ENCODE measurements at regions not wholly inside any gene's neighbourhood (a gene's known extent, or its start where the extent isn't known, plus 50 kb on each side); places are given as distances from the start of the nearest gene placed in this dataset.

DNA sequence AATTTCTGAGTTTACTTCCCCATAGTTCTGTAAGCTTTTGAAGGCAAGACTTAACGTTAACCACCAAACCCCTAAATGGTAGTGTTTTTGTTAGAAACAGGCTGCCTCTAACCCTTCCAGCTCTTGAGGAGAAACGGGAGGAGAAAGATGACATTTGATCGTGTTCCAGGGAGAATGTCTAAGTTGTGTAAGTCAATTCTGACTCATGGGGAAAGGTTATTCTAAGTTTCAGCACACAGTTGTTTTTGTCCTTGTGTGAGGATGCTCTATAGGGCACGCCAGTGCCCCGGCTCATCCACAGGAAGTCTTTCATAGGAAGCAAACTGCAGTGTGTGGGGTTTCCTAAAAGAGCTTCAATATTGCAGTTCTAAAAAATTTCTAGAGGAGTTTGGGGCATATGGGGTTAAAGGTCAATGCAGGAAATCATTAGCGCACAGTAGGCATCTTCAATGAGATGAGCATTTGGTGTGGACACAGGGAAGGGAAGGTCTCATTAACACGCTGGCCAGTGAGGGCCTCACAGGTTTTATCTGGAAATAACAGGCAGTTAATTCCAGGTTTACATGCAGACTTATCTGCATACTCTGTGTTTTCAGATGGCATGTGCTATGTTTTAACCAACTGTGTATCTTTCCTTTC lies 638.2 kb upstream of the IGFBP3 start:
- DNase-seq, result no peak

DNA sequence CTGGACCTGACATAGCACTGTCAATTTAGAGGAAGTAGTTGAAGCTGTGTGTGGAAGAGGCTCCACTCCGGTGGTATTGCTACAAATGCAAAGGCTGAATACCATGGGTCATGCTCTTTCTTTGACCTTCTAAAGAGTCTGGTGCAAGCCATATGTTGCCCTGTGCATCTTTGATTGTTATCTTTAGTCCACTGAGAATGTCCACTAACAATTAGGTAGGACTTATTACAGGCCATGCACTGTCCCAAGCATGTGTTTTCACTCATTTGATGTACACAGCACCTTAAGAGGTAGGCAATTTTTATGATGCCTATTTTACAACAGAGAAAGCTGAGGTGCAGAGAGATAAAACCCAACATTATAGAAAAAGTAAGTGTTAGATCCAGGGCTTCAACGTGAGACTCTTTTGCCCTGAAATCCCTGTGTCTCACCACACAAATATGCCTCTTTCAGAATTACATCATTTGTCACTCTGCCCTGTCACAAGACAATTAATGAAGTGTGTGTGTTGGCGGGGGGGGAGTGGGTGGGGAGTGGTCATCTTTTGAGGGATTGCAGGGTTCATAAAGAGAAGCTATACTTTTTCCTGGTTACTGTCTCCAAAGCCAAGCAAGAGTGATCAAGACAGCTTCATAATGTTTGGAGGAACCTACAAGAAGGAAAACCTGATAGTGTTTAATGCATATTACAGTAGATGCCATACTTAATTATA lies 637.6 kb upstream of the IGFBP3 start:
- no peak for DNase-seq

DNA sequence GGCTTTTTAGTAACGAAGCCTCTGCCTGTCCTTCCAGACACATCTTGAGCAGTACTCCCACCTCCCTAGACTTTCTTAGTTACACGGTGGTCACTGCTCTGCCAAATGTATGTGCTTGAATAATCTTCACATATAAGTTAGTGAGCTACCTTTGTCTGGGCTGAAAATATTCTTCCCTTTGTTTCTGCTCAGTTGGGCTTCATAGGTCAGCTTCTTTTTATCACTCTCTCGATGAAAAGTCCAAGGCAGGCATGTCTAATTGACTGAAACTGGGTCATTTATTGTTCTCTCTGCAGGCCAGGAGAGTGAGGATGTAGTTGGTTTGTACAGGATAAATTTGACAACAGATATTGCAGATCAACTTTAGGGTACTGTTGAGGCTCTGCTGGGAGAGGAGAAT lies 636.7 kb upstream of the IGFBP3 start:
- DNase-seq, result no peak

DNA sequence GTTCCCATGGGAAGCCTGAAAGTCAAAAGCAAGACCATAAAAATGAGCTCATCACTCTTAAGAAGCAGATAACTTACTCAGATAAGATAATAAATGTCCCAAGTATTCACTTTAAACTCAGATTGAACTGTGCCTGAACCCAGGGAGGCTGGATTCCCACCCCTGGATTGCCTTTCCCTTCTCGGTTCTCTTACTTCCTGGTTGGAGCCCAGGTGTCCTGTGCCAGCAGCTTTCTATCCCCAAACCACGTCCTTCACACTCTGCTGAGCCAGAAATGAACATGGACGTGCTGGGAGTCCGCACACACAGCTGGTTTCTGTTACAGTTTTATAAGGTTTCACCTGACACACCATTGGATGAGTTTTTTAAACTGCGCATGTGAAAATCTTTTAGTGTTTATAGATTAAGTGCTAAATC lies 636.2 kb upstream of the IGFBP3 start:
- no peak for DNase-seq

DNA sequence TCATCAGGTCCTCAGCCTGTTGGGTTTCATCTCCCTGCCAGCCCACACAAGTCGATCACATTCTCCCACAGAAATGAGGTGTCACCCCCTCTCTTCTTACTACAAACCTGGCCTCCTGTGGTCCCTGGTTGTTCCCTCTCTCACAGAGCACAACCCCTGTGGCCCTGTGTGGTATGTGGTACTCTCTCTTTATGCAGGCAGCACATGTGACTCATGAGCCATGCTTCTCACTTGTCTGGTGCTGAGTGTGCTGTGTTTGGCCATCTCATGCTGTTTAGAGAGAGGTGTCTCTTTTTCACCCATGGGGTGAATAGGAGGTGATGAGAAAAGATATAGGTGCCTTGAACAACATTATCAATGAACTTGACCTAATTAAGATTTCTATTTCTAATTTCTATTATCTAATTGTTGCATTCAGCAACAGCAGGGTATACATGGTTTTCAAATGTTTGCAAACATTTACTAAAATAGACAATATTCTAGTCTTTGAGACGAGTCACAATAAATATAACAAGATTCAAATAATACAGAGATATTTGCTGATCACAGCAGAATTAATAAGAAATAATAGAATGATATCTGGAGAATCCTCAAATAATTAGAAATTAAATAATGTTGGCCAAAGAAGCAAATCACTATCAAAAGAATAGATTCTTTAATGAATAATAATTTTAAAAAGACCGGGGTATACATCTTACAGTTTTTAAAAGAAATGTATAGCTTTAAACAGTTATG lies 633.8 kb upstream of the IGFBP3 start:
- no peak for DNase-seq

DNA sequence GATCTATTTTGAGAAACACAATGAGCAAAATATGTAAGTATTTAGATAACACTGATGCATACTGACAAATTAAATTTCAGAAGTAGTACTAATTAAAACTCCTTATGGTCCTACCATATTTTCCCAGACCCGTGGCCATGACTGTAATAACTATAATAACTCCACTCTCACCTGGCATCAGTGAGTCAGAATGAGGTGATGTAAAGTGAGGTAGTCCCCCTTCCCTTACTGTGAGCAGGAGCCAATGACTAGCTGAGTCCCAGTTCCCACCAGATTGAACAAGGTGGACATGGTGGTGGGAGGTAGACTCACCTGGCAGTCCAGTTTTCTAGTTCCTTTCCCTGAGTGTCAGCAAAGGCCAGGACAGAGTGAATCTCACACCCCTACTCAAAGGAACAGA lies 630.5 kb upstream of the IGFBP3 start:
- no peak for DNase-seq

DNA sequence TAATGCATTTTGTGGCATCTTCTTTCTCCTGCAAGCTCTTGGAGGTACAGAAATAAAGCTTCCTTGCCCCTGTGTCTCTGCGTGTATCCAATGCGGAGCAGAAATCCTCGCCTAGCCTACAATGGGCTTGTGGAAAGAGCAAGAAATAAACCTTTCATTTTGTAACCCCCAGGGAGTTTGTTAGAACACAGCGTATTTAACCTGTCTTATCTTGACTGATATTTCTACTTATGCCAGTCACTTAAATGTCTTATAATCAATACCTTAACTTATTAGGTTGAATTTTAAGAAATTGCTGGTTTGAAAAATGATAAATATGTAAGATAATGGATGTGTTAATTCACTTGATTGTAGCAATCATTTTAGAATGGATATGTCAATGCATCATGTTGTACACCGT lies 629.8 kb upstream of the IGFBP3 start:
- DNase-seq, result no peak

DNA sequence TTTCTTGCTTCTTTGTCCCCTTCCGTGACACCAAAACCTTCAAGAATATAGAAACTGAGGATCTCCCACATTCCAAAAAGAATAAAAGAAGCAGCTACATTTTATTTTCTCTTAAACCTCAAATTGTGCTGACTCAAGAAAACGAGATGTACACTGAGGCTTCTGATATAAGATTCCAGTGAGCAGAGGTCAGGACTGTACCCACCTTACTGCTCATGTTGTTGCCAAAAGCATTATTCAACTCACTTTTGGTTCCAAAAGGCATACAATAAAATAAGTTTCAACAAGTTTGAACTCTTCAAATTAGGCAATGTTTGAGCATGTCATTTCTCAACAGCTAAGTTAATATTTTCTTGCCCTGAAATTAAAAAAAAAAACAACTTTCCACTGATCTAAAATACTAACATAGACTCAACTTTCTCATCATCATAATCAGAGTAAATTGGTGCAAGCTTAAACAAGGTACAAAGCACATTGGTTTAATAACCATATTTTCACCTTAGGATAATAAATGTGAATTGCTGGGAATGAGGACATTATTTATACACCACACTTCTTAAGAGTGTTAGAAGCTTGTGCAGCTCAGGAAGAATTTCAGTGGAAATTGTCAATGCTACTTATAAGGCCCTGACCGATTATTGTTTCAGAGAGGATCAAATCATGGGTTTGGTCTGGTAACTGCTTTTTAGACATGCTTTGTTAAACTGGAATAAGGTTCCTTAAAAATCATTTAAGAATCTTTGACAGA lies 629.0 kb upstream of the IGFBP3 start:
- DNase-seq, result no peak

DNA sequence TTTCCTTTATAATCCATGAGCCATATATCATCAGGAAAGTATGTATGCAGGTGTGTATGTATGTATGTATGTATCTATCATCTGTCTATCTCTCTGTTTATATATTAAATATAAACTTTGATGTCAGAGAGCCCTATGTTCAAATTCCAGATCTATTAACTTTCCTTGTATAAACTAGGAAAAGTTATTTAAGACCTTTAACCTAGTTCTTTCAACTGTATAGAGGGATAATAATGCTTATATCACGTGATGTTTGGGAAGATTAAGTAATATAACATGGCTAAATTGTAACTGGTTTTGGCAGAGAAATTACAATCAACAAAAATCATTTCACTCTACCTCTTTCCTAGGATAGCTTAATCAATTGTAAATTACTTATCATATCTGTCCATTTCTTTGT lies 628.3 kb upstream of the IGFBP3 start:
- no peak for DNase-seq

DNA sequence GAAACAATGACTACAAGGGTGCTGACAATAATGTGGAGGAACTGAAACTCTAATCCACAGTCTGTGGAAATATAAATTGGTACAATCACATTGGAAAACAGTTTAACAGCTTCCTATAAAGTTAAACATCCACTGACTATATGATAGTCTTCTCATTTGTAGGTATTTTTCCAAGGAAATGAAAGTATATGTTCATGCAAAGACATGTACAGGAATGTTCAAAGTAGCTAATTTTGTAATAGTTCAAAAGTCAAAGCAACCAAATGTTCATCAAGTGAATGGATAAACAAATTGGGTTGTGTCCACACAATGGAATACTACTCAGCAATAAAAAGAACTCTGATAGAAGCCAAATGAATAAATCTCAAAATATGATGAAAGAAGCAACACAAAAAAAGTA lies 626.0 kb upstream of the IGFBP3 start:
- DNase-seq, result no peak

DNA sequence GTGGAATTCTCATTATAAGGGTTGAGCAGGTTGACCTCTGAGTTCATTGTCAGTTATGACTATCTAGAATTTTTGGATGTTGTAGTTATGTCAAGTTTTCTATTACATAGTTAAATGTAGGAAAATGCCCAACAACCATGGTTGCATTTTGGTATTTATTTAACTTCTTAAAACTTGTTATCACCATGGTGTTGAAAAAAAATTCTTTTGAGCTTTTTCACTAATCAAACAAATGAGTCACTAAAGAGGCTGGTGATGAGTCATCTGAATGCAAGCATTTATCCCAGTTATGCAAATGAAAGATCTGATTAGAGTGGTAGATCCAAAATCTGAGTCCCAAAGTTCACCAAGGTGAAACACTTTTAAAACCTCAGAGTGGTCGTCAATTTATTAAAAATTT lies 624.7 kb upstream of the IGFBP3 start:
- peak; percentile 51 to 88 for DNase-seq

DNA sequence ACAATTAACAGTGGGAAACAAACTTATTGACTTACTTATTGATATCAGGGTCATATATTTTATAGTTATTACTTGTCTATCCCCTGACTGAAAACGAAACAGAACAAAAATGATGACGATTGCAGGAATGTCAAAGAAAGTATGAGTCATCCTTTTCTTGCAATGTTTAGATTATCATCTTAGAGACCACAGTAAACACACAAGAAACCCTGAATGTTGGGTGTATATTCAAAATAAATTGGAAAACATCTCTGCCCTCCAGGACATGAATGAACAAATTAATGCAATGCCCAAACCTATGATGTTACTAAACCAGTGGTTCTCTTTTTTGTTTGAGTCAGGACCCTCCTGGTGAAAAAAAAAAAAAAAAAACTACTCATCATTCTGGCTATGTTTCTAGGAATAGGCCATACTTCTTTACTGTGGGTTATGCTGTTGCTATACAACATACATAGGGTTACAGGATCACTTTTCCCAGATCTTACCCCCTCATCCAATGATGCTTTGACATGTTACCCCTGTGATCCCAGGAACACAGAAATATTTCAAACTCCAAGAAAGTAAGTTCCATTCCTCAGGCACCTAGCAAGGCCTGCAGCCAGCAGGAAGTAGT lies 623.4 kb upstream of the IGFBP3 start:
- peak in 1 of 2 experiments; percentile 81 for DNase-seq

DNA sequence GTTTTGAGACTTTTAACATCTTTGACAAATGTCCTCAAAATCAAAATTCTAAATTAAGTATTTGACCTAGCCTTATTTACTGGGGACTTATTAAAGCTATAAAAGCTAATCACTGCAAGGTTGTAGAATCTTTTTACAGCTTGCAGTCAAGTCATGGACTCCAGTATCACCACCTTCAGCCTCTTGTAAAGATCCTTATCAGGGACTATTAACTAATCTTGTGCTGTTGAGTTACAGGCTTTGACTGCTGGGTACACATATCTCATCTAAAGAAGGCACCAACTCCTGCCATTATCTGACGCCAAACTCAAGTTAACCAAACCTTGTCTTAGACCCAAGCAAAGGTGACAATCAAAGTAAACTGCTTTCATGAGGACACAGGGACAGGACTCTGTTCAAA lies 621.0 kb upstream of the IGFBP3 start:
- DNase-seq, result no peak

DNA sequence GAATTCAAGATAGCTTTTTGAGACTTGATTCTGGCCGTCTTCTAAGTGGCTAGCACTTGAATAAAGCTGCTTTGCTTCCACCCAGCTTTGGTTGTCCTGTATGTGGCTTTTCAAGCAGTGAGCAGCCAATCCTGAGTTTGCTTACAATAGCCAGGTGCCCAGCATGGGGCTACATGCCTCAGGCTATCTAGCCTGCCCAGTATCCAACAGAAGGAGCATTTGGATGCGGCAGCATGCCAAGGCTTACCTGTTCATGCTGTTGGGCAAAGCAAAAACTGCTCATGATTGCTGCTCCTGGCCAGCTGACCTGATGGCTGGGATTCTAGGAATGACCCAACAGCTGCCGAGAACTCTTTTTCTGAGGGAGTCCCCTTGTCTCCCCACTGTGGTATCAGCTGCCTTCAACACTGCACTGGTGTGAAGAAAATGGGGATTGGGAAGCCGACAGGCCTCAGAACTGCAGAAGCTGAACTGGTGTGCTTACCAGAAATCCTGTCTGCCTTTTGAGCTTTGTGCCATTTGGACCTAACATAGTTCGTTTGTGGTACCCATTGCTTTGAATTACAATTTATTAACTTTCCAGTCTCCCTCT lies 618.9 kb upstream of the IGFBP3 start:
- no peak for DNase-seq

DNA sequence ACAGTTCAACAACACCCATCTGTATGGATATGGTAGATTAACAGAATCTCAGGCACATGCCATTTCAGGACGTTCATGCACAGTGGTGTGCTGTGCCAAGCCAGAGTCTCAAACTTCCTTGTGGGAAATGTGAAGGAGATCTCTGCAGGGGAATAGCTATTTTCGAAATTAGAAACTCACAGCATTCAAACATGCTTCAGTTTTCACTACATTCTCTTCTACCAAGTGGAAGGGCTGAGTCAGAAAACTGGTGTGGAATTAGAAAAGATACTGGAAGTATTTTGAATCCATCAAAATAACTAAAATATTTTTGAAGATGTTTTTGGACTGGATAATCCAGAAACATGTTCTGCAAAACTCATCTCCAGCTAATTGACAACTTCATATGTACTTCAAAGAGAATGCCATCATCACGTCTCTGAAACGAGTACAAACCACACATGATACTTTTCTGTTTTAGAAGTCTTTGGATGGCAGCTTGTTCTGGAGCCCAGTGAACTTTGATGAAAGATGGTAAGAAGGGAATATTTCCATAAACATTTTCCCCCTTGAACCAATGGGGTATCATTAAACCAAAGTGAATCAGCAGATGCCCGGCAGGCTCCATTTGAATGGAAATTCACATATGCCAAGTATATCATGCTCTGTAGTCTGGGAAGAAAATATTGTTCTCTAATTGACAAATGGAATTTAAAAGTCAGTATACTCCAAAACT lies 616.3 kb upstream of the IGFBP3 start:
- no peak for DNase-seq

DNA sequence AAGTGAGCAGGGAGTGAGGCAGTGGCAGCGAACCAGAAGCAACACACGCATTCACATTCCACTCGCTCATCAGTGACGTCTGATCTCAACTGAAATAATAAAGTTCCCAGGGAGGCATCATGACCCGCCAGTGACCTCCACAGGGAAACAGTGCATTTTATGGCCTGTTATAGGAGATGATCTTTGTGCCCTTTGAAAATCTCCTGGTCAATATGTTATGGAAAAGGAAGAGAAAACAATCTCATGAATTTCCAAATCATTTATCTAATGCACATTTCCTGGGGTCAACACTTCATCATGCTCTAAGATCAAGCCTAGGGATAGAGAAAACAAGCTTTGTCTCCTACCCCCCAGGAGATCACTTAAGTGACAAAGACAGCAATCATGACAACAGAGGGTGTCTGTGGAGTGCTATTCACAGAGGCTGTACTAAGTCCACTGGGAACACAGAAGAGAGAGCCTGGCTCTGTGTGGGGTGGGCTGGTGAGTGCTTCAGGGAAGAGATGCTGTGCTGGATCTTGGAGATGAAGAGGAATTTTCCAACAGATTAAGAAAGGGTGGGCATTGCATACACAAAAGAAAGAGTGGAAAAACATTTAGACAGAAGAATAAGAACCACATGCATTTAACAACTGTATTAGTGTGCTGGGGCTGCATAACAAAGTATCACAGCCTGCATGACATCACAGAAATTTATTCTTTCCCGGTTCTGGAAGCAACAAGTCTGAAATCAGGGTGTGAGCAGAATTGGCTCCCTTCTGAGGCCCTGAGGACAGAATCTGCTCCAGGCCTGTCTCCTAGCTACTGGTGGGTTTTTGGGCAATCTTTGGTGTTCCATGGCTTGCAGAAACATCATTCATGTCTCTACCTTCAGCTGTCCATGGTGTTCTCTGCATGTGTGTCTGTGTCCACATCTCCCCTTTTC lies 613.9 kb upstream of the IGFBP3 start:
- no peak for DNase-seq

DNA sequence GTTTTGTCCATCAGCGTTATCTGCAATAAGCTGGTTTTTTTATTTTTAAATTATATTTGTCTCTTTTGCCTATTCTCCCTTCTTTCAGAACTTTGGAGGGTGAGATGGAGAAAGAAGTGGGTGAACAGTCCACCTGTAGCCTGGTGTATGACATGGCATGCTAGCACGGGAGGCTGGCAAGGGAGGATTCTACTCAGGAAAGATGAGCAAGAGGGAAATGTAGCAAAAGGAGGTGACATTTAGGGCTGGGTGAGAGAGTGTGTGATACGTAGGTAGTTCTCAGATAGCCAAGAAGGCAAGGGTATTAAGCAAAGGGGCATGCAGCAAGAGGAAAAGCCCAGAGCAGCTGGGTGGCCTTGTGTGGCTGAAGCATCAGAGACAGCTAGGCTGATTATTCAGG lies 612.9 kb upstream of the IGFBP3 start:
- no peak for DNase-seq

DNA sequence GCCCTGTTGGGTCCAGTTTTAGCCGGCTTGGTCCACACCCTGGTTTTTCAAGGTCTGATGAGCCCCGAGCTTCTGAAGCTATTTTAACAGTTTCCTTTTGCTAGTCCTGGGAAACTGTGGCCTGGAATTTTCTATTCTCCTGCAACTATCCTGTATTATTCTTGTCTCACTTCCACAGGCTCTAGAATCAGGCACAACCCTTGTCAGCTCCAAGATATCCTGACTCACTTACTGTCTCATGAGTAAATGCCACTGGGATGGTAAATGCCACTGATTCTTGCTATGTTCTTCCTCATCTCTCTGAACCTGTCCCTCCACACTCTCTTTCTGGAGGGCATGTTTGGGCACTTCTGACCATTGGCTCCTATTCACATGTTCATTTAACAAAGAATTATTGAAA lies 611.5 kb upstream of the IGFBP3 start:
- DNase-seq, result no peak

DNA sequence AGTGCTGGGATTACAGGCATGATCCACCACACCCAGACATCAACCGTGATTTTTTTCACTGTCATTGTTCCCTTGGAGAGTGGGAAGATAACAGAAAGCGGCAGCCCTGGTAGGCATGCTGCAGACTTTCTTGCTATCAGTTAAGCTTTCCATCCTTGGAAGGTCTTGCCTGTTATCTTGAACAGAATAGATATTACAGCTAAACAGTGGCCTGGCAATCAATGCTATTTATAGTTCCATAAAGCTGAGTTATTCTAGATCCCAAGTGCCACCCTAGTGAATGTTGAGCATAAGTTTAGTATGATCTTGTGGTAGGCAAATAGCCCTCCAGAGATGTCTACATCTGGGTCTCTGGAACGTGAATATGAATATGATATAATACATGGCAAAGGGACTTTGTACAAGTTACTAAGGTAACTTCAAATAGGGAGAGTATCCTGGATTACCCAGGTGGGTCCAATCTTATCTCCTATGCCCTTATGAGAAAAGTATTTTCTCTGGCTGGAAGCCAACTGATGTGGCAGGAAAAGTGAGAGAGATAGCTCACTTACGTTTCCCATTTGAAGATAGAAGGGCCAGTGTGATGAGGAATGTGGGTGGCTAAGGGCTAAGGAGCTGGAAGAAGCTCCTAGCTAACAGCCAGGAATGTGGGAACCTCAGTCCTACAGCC lies 609.1 kb upstream of the IGFBP3 start:
- DNase-seq, result no peak

DNA sequence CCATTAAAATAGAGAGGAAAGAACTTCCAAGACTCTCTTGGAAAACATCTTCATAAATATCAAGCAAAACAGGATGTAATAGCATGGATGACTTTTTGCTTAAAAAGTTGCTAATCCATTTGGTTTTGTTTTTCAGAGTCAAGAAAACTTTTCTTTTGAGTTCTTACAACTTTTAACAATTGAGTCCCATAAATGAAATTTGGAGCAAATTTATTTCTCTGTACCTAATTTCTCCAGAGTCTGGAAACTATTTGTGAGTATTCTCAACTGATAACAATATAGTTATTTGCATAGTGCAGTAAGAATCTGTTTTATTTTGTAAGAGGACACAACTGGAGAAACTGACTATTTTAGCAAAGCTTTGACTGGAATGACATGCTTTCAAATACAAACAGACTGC lies 606.3 kb upstream of the IGFBP3 start:
- no peak for DNase-seq

Data from SW 1271 (cell line).